ENCODE measurements at regions not wholly inside any gene's neighbourhood (a gene's known extent, or its start where the extent isn't known, plus 50 kb on each side); places are given as distances from the start of the nearest gene placed in this dataset.
"Not testable (repeated sequence)": the region's sequence is repeated elsewhere in the genome, so short reads cannot be mapped to it uniquely, and the experiment has no call there.

- Mint-ChIP-seq H3K4me3 (ENCODE audit: low read depth, unreplicated experiment) (no peak overlapping the region), H3K4me1 (ENCODE audit: low read depth, unreplicated experiment) (no peaks in the 10 kb centered on the region), H3K27ac (ENCODE audit: unreplicated experiment) (no peak overlapping the region), H3K36me3 (ENCODE audit: insufficient read depth, unreplicated experiment) (no peaks in the 10 kb centered on the region), H3K9me3 (ENCODE audit: low read depth, unreplicated experiment) (peaks cover 9% of the 10 kb centered on the region), H3K27me3 (ENCODE audit: unreplicated experiment) (no peaks in the 10 kb centered on the region)
- TF ChIP-seq CTCF (IDR thresholded peaks at IDR 0.05; ENCODE audit: unreplicated experiment): no peak
- CTCF ChIA-PET: no interaction called here
- no TSS peak for BruUV-seq (replicated peaks)
- no peak for DNase-seq
- intact Hi-C loops (cut with micrococcal nuclease; ENCODE audit: unreplicated experiment): no loop called here
Measured at GRCh38 chr2:106004851-106005250, 189.2 kb downstream of the UXS1 start.

GRCh38 chr2:105999211-105999989 is 194.7 kb downstream of the UXS1 start:
- no peak for TF ChIP-seq CTCF (IDR thresholded peaks at IDR 0.05; ENCODE audit: unreplicated experiment)
- CTCF ChIA-PET: no interaction called here

GRCh38 chr2:105997711-105998110 is 196.4 kb downstream of the UXS1 start:
- CTCF ChIA-PET: interaction anchor here (0.9 kb wide), 1 partner anchor 15 kb away, joined by 3 read pairs; no protein-coding TSS in a partner anchor

More at GRCh38 chr2:105999211-105999989, 194.7 kb downstream of the UXS1 start:
- intact Hi-C loops (cut with micrococcal nuclease; ENCODE audit: unreplicated experiment): no loop called here
- BruUV-seq (replicated peaks): no TSS peak
- Mint-ChIP-seq H3K4me3 (ENCODE audit: low read depth, unreplicated experiment) (no peak overlapping the region), H3K4me1 (ENCODE audit: low read depth, unreplicated experiment) (no peaks in the 10 kb centered on the region), H3K9me3 (ENCODE audit: low read depth, unreplicated experiment) (no peaks in the 10 kb centered on the region), H3K27me3 (ENCODE audit: unreplicated experiment) (no peaks in the 10 kb centered on the region), H3K27ac (ENCODE audit: unreplicated experiment) (no peak overlapping the region), H3K36me3 (ENCODE audit: insufficient read depth, unreplicated experiment) (no peaks in the 10 kb centered on the region)
- no peak for DNase-seq

GRCh38 chr2:105990624-105991023 is 203.5 kb downstream of the UXS1 start:
- H3K4me1 Mint-ChIP-seq (ENCODE audit: low read depth, unreplicated experiment): peaks cover 6% of the 10 kb centered on the region
- intact Hi-C loops (cut with micrococcal nuclease; ENCODE audit: unreplicated experiment): no loop called here
- no peak overlapping the region for H3K4me3 Mint-ChIP-seq (ENCODE audit: low read depth, unreplicated experiment)
- no peak for TF ChIP-seq CTCF (IDR thresholded peaks at IDR 0.05; ENCODE audit: unreplicated experiment)
- peaks cover 6% of the 10 kb centered on the region for H3K9me3 Mint-ChIP-seq (ENCODE audit: low read depth, unreplicated experiment)
- CTCF ChIA-PET: no interaction called here
- no peak for DNase-seq
- H3K27me3 Mint-ChIP-seq (ENCODE audit: unreplicated experiment): no peaks in the 10 kb centered on the region
- no TSS peak for BruUV-seq (replicated peaks)
- no peaks in the 10 kb centered on the region for H3K36me3 Mint-ChIP-seq (ENCODE audit: insufficient read depth, unreplicated experiment)
- no peak overlapping the region for H3K27ac Mint-ChIP-seq (ENCODE audit: unreplicated experiment)

More at GRCh38 chr2:105997711-105998110, 196.4 kb downstream of the UXS1 start:
- Mint-ChIP-seq H3K9me3 (ENCODE audit: low read depth, unreplicated experiment) (no peaks in the 10 kb centered on the region), H3K4me1 (ENCODE audit: low read depth, unreplicated experiment) (no peaks in the 10 kb centered on the region), H3K27ac (ENCODE audit: unreplicated experiment) (no peak overlapping the region), H3K4me3 (ENCODE audit: low read depth, unreplicated experiment) (no peak overlapping the region), H3K27me3 (ENCODE audit: unreplicated experiment) (no peaks in the 10 kb centered on the region), H3K36me3 (ENCODE audit: insufficient read depth, unreplicated experiment) (no peaks in the 10 kb centered on the region)
- no TSS peak for BruUV-seq (replicated peaks)
- DNase-seq: no peak
- intact Hi-C loops (cut with micrococcal nuclease; ENCODE audit: unreplicated experiment): no loop called here
- no peak for TF ChIP-seq CTCF (IDR thresholded peaks at IDR 0.05; ENCODE audit: unreplicated experiment)

- H3K4me3 Mint-ChIP-seq (ENCODE audit: low read depth, unreplicated experiment); CTCF ChIA-PET; H3K27me3 Mint-ChIP-seq (ENCODE audit: unreplicated experiment); H3K9me3 Mint-ChIP-seq (ENCODE audit: low read depth, unreplicated experiment); DNase-seq; H3K36me3 Mint-ChIP-seq (ENCODE audit: insufficient read depth, unreplicated experiment); H3K27ac Mint-ChIP-seq (ENCODE audit: unreplicated experiment); intact Hi-C loops (cut with micrococcal nuclease; ENCODE audit: unreplicated experiment); BruUV-seq (replicated peaks): not testable (repeated sequence)
- H3K4me1 Mint-ChIP-seq (ENCODE audit: low read depth, unreplicated experiment): peaks cover 14% of the 10 kb centered on the region
Measured at GRCh38 chr2:105989803-105990202, 204.3 kb downstream of the UXS1 start.

All from Calu3 (cell line).